Thyroid gland (tissue), 4 donors: ENCODE measurements at regions not wholly inside any gene's neighbourhood (a gene's known extent, or its start where the extent isn't known, plus 50 kb on each side); places are given as distances from the start of the nearest gene placed in this dataset.

Source experiments
- DNase-seq, 2 donors: peaks; one replicate each; pipeline ENCODE4 v3.0.0-alpha.2; 2019
- H3K27ac ChIP-seq, 3 donors: fragments of 200-600 bp; sonication (generic); 1 replicate in 2 of 3; 2 replicates in 1 of 3; pipeline ENCODE4 v1.5.1; 2016 to 2019; ENCODE audit warnings: mild to moderate bottlenecking in 1 of 3, moderate library complexity in 1 of 3
- H3K27me3 ChIP-seq: fragments of 200-600 bp; sonication (generic); one replicate; pipeline ENCODE4 v1.5.1; 2019
- H3K36me3 ChIP-seq, 2 donors: fragments of 200-600 bp; sonication (generic); one replicate each; pipeline ENCODE4 v1.5.1; 2016 to 2019
- H3K4me1 ChIP-seq, 2 donors: fragments of 200-600 bp; sonication (generic); one replicate each; pipeline ENCODE4 v1.5.1; 2017 to 2019
- H3K4me3 ChIP-seq, 3 donors: fragments of 200-600 bp; sonication (generic); replicated peaks in 1 of 3; 1 replicate in 2 of 3; 2 replicates in 1 of 3; pipeline ENCODE4 v1.5.1; 2016; ENCODE audit warnings: mild to moderate bottlenecking in 1 of 3
- H3K9me3 ChIP-seq: fragments of 200-600 bp; sonication (generic); one replicate; pipeline ENCODE4 v1.5.1; 2017
- CTCF ChIP-seq, 6 experiments: fragments of 200-600 bp in 3 of 6; fragments of 450-650 bp in 3 of 6; sonication (generic) in 3 of 6; IDR thresholded peaks; one replicate each; pipeline ENCODE4 v1.5.1; 2016 to 2019; ENCODE audit warnings: antibody characterized with exemption in 6 of 6, mild to moderate bottlenecking in 2 of 6, inconsistent platforms in 1 of 6, moderate library complexity in 1 of 6
- POLR2A ChIP-seq, 2 donors: fragments of 450-650 bp; IDR thresholded peaks; one replicate each; pipeline ENCODE4 v1.6.1; 2017; ENCODE audit warnings: antibody characterized with exemption in 2 of 2, mild to moderate bottlenecking in 2 of 2, moderate library complexity in 1 of 2
- WGBS, 2 donors: methylation state at CpG; one replicate each; pipeline ENCODE4 v1.1.5; 2017; 5-methylcytosine and 5-hydroxymethylcytosine counted together
- intact Hi-C: fragments of 100-400 bp; cut with DNase I; formaldehyde crosslinking; loops from one replicate; pipeline ENCODE4 v1.15.1; 2023

GRCh38 chr3:115423170-115423569 lies 200.1 kb upstream of the GAP43 start:
- H3K27ac ChIP-seq = no peak overlapping the region
- DNase-seq = no peak
- no peaks in the 10 kb centered on the region for H3K4me1 ChIP-seq
- intact Hi-C loops = no loop called here
- WGBS, 2 donors = 86 to 87% methylated on average over 1 of the region's 1 CpG
- H3K9me3 ChIP-seq = no peaks in the 10 kb centered on the region
- no peak overlapping the region for H3K4me3 ChIP-seq
- no peaks in the 10 kb centered on the region for H3K36me3 ChIP-seq
- no peak for TF ChIP-seq POLR2A (IDR thresholded peaks at IDR 0.05)
- no peak for TF ChIP-seq CTCF (IDR thresholded peaks at IDR 0.05)
- no peaks in the 10 kb centered on the region for H3K27me3 ChIP-seq

DNA sequence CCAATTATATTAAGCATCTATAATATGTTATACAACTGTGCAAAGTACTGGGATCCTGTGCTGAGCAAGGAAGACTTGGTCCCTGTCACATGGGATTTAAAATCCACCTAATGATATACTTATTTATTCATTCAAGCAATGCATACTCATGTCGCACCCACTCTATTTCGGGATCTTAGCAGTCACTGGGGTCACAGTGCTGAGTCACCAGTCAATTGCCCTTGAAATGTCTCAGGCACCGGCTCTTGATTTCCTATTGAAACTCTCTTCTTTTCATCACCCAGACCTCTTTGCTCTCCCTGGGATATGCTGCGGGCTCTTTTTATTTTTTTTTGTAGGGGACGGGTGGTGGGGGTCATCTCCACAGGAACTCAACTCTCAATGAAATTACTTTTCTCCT lies 194.5 kb upstream of the GAP43 start:
- no peak for TF ChIP-seq CTCF (IDR thresholded peaks at IDR 0.05)
- TF ChIP-seq POLR2A (IDR thresholded peaks at IDR 0.05) = no peak
- no peak overlapping the region for H3K4me3 ChIP-seq
- no peaks in the 10 kb centered on the region for H3K4me1 ChIP-seq
- H3K36me3 ChIP-seq = no peaks in the 10 kb centered on the region
- 22 to 40% methylated on average over 5 of the region's 5 CpGs for WGBS, 2 donors
- peak in 1 of 2 donors; percentile 2 for DNase-seq
- intact Hi-C loops = no loop called here
- no peaks in the 10 kb centered on the region for H3K9me3 ChIP-seq
- H3K27ac ChIP-seq = no peak overlapping the region
- no peaks in the 10 kb centered on the region for H3K27me3 ChIP-seq

DNA sequence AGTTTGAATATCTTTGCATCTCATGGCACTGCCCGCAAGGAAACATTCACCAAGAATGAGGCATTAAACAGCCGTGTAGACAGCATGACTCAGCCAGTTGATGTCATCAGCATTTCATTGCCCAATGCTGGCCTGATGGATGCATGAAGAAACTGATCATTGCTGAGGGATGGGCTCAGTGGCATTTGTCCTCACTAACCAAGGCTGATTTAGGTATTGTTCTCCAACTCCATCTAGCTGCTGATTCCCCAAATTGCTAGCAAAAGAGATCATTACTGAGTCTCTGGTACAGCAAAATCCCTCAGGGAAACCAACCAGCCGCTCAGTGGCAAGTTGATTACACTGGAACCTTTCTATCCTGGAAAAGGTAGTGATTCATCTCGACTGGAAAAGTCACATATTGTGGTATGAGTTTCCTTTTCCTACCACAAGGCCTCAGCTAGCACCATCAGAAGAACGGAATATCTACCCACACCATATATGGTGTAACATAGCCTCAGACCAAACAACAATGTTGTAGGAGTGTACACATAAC lies 186.5 kb upstream of the GAP43 start:
- Histone ChIP-seq H3K4me3 (no peak overlapping the region), H3K27ac (no peak overlapping the region), H3K27me3 (no peaks in the 10 kb centered on the region), H3K36me3 (no peaks in the 10 kb centered on the region), H3K4me1 (no peaks in the 10 kb centered on the region), H3K9me3 (no peaks in the 10 kb centered on the region)
- TF ChIP-seq CTCF (IDR thresholded peaks at IDR 0.05) = no peak
- TF ChIP-seq POLR2A (IDR thresholded peaks at IDR 0.05) = no peak
- 54 to 64% methylated on average over 5 of the region's 5 CpGs for WGBS, 2 donors
- intact Hi-C loops = no loop called here
- no peak for DNase-seq

DNA sequence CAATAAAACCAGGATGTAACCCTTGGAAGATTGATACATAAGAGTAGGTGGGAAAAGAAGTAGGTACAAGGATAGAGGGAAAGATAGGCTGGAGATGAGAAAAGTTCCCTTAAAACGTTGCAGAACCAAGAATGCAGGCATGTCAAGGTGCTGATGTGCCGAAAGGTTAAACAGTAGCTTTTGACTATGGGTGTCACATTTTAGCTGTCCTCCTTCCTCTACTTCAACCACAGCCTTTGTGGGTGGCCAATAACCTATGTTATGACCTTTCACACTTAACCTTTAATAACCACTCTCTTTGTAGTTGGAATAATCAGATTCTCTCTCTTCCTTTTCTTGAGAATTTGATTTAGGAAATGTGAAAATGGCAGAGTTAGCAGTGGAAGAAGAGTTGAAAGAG lies 184.5 kb upstream of the GAP43 start:
- Histone ChIP-seq H3K4me3 (no peak overlapping the region), H3K9me3 (no peaks in the 10 kb centered on the region), H3K4me1 (no peaks in the 10 kb centered on the region), H3K27me3 (no peaks in the 10 kb centered on the region), H3K27ac (no peak overlapping the region), H3K36me3 (no peaks in the 10 kb centered on the region)
- no peak for DNase-seq
- no peak for TF ChIP-seq POLR2A (IDR thresholded peaks at IDR 0.05)
- TF ChIP-seq CTCF (IDR thresholded peaks at IDR 0.05) = no peak
- 73% methylated on average over 2 of the region's 2 CpGs for WGBS, 2 donors
- intact Hi-C loops = no loop called here

GRCh38 chr3:115445559-115445958 lies 177.8 kb upstream of the GAP43 start:
- Histone ChIP-seq H3K4me3 (no peak overlapping the region), H3K27ac (no peak overlapping the region), H3K9me3 (no peaks in the 10 kb centered on the region), H3K4me1 (no peaks in the 10 kb centered on the region), H3K27me3 (no peaks in the 10 kb centered on the region), H3K36me3 (no peaks in the 10 kb centered on the region)
- intact Hi-C loops = no loop called here
- no peak for DNase-seq
- TF ChIP-seq CTCF (IDR thresholded peaks at IDR 0.05) (no peak), POLR2A (IDR thresholded peaks at IDR 0.05) (no peak)
- WGBS, 2 donors = 94% methylated on average over 3 of the region's 3 CpGs
